ENCODE measurements at regions not wholly inside any gene's neighbourhood (a gene's known extent, or its start where the extent isn't known, plus 50 kb on each side); places are given as distances from the start of the nearest gene placed in this dataset.

DNA sequence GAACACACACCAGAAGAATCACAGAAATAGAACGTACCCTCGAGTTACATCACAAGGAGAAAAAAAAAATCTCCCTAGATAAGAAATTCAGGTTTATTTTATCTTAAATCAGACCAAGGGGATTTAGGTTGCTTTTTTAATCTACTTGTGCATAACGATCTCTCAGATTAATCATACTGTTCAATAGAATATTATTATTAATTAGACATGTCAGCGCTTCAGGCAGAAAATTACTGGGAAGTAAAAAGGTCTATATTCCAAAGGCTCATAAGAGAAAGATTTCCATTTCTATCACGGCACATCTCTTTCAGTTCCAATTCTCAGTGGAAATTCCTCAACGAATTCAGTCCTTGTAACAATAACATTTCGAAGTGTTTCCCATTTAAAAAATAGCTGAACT lies 77.7 kb upstream of the PSMD7 start:
- Histone ChIP-seq H3K4me3 (replicated peaks in 1 of 4; ENCODE audit: control extremely low read depth in 1 of 4, insufficient read depth in 1 of 4, low read depth in 3 of 4, low read length in 4 of 4) (no peak overlapping the region), H3K4me1 (ENCODE audit: control insufficient read depth, extremely low read depth, insufficient read depth, low read length) (no peaks in the 10 kb centered on the region), H2AFZ (ENCODE audit: low read length) (no peak overlapping the region), H3K27ac (ENCODE audit: insufficient read depth, low read length) (no peak overlapping the region), H3K9ac (ENCODE audit: insufficient read depth, low read length) (no peak overlapping the region), H3K79me2 (ENCODE audit: control insufficient read depth, insufficient read depth, low read length) (no peaks in the 10 kb centered on the region), H3K4me2 (ENCODE audit: extremely low read depth, insufficient read depth, low read length) (no peak overlapping the region), H3K27me3 (ENCODE audit: control insufficient read depth, insufficient read depth, low read length) (no peaks in the 10 kb centered on the region), H3K9me3 (ENCODE audit: control insufficient read depth, insufficient read depth, low read depth, low read length) (no peaks in the 10 kb centered on the region), H4K20me1 (ENCODE audit: control insufficient read depth, extremely low read depth, insufficient read depth, low read length) (no peaks in the 10 kb centered on the region), H3K36me3 (ENCODE audit: control insufficient read depth, insufficient read depth, low read length) (no peaks in the 10 kb centered on the region)
- no peak for DNase-seq (ENCODE audit: low read depth in 2 of 2)
- TF ChIP-seq, protein P1, sequence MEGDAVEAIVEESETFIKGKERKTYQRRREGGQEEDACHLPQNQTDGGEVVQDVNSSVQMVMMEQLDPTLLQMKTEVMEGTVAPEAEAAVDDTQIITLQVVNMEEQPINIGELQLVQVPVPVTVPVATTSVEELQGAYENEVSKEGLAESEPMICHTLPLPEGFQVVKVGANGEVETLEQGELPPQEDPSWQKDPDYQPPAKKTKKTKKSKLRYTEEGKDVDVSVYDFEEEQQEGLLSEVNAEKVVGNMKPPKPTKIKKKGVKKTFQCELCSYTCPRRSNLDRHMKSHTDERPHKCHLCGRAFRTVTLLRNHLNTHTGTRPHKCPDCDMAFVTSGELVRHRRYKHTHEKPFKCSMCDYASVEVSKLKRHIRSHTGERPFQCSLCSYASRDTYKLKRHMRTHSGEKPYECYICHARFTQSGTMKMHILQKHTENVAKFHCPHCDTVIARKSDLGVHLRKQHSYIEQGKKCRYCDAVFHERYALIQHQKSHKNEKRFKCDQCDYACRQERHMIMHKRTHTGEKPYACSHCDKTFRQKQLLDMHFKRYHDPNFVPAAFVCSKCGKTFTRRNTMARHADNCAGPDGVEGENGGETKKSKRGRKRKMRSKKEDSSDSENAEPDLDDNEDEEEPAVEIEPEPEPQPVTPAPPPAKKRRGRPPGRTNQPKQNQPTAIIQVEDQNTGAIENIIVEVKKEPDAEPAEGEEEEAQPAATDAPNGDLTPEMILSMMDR (conservative IDR thresholded peaks at IDR 0.05 in 1 of 2, IDR thresholded peaks at IDR 0.05 in 1 of 2; ENCODE audit: low read depth in 1 of 2, low read length in 2 of 2), result no peak
- no peak for TF ChIP-seq EZH2 (IDR thresholded peaks at IDR 0.05; ENCODE audit: low read length, missing control alignments)

- no peak overlapping the region for H3K4me3 ChIP-seq (replicated peaks in 1 of 4; ENCODE audit: control extremely low read depth in 1 of 4, insufficient read depth in 1 of 4, low read depth in 3 of 4, low read length in 4 of 4)
- H3K9ac ChIP-seq (ENCODE audit: insufficient read depth, low read length), result no peak overlapping the region
- H3K4me2 ChIP-seq (ENCODE audit: extremely low read depth, insufficient read depth, low read length), result no peak overlapping the region
- H3K36me3 ChIP-seq (ENCODE audit: control insufficient read depth, insufficient read depth, low read length), result no peaks in the 10 kb centered on the region
- H3K27me3 ChIP-seq (ENCODE audit: control insufficient read depth, insufficient read depth, low read length), result no peaks in the 10 kb centered on the region
- H3K4me1 ChIP-seq (ENCODE audit: control insufficient read depth, extremely low read depth, insufficient read depth, low read length), result no peaks in the 10 kb centered on the region
- H3K27ac ChIP-seq (ENCODE audit: insufficient read depth, low read length), result no peak overlapping the region
- H2AFZ ChIP-seq (ENCODE audit: low read length), result no peak overlapping the region
- no peaks in the 10 kb centered on the region for H3K9me3 ChIP-seq (ENCODE audit: control insufficient read depth, insufficient read depth, low read depth, low read length)
- TF ChIP-seq, protein P1 (conservative IDR thresholded peaks at IDR 0.05 in 1 of 2, IDR thresholded peaks at IDR 0.05 in 1 of 2; ENCODE audit: low read depth in 1 of 2, low read length in 2 of 2), result no peak
- no peak for TF ChIP-seq EZH2 (IDR thresholded peaks at IDR 0.05; ENCODE audit: low read length, missing control alignments)
- no peaks in the 10 kb centered on the region for H4K20me1 ChIP-seq (ENCODE audit: control insufficient read depth, extremely low read depth, insufficient read depth, low read length)
- DNase-seq (ENCODE audit: low read depth in 2 of 2), result peak; percentile 11 to 44
- H3K79me2 ChIP-seq (ENCODE audit: control insufficient read depth, insufficient read depth, low read length), result no peaks in the 10 kb centered on the region
Observed at GRCh38 chr16:74216319-74216718, 80.3 kb upstream of the PSMD7 start.

GRCh38 chr16:74215249-74215648 lies 81.4 kb upstream of the PSMD7 start:
- TF ChIP-seq, protein P1 (conservative IDR thresholded peaks at IDR 0.05 in 1 of 2, IDR thresholded peaks at IDR 0.05 in 1 of 2; ENCODE audit: low read depth in 1 of 2, low read length in 2 of 2), result no peak
- no peak for TF ChIP-seq EZH2 (IDR thresholded peaks at IDR 0.05; ENCODE audit: low read length, missing control alignments)
- H3K27ac ChIP-seq (ENCODE audit: insufficient read depth, low read length), result no peak overlapping the region

More at GRCh38 chr16:74215249-74215648, 81.4 kb upstream of the PSMD7 start:
- Histone ChIP-seq H4K20me1 (ENCODE audit: control insufficient read depth, extremely low read depth, insufficient read depth, low read length) (no peaks in the 10 kb centered on the region), H2AFZ (ENCODE audit: low read length) (no peak overlapping the region), H3K36me3 (ENCODE audit: control insufficient read depth, insufficient read depth, low read length) (no peaks in the 10 kb centered on the region), H3K9ac (ENCODE audit: insufficient read depth, low read length) (no peak overlapping the region), H3K27me3 (ENCODE audit: control insufficient read depth, insufficient read depth, low read length) (no peaks in the 10 kb centered on the region), H3K4me1 (ENCODE audit: control insufficient read depth, extremely low read depth, insufficient read depth, low read length) (no peaks in the 10 kb centered on the region), H3K79me2 (ENCODE audit: control insufficient read depth, insufficient read depth, low read length) (no peaks in the 10 kb centered on the region), H3K4me2 (ENCODE audit: extremely low read depth, insufficient read depth, low read length) (no peak overlapping the region), H3K4me3 (replicated peaks in 1 of 4; ENCODE audit: control extremely low read depth in 1 of 4, insufficient read depth in 1 of 4, low read depth in 3 of 4, low read length in 4 of 4) (no peak overlapping the region), H3K9me3 (ENCODE audit: control insufficient read depth, insufficient read depth, low read depth, low read length) (no peaks in the 10 kb centered on the region)
- DNase-seq (ENCODE audit: low read depth in 2 of 2), result no peak

Measured in fibroblast of lung (primary cell).